Kidney epithelial cell (primary cell): ENCODE measurements at regions not wholly inside any gene's neighbourhood (a gene's known extent, or its start where the extent isn't known, plus 50 kb on each side); places are given as distances from the start of the nearest gene placed in this dataset.

ENCODE experiments used
- DNase-seq: peaks from one replicate; pipeline ENCODE4 v3.0.0-alpha.2; 2010; ENCODE audit warnings: low read depth
- H3K27me3 ChIP-seq: 2 replicates; pipeline ENCODE4 v1.6.0; 2011; ENCODE audit warnings: low read length; ENCODE audit not compliant: control insufficient read depth, insufficient read depth
- H3K36me3 ChIP-seq: 2 replicates; pipeline ENCODE4 v1.5.1; 2011; ENCODE audit warnings: low read length; ENCODE audit not compliant: control insufficient read depth, insufficient read depth
- H3K4me3 ChIP-seq: 2 replicates; pipeline ENCODE4 v1.5.1; 2011; ENCODE audit warnings: low read depth, mild to moderate bottlenecking, control low read depth, low read length
- TF ChIP-seq, protein P1 (sequence below): IDR thresholded peaks from 2 replicates; pipeline ENCODE4 v1.5.1; 2011; ENCODE audit warnings: mild to moderate bottlenecking, moderate library complexity, low read length, control low read depth, inconsistent platforms; ENCODE audit not compliant: insufficient read depth, poor library complexity, severe bottlenecking

DNA sequence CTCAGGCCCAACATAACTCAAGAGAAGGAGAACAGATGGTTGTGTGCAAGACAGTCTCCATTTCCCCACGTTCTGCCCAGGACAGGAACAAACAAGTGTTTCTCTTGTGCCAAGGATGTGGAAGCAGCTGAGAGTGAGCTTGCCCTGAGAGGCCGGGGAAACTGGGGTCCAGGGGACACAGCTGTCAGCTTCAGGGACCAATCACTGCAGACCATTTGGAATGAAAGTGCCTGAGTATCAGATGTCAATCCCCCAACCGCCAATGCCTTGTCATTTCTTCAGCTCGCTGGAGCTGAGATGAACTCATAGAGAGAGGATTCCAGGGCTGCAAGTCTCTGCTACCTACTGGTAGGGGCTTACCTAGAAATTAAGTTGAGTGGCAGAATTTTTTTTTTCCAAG lies 71.9 kb upstream of the METAP2 start:
- Histone ChIP-seq H3K4me3 (no peak overlapping the region), H3K36me3 (no peaks in the 10 kb centered on the region), H3K27me3 (no peaks in the 10 kb centered on the region)
- TF ChIP-seq, protein P1, sequence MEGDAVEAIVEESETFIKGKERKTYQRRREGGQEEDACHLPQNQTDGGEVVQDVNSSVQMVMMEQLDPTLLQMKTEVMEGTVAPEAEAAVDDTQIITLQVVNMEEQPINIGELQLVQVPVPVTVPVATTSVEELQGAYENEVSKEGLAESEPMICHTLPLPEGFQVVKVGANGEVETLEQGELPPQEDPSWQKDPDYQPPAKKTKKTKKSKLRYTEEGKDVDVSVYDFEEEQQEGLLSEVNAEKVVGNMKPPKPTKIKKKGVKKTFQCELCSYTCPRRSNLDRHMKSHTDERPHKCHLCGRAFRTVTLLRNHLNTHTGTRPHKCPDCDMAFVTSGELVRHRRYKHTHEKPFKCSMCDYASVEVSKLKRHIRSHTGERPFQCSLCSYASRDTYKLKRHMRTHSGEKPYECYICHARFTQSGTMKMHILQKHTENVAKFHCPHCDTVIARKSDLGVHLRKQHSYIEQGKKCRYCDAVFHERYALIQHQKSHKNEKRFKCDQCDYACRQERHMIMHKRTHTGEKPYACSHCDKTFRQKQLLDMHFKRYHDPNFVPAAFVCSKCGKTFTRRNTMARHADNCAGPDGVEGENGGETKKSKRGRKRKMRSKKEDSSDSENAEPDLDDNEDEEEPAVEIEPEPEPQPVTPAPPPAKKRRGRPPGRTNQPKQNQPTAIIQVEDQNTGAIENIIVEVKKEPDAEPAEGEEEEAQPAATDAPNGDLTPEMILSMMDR: no peak
- no peak for DNase-seq

DNA sequence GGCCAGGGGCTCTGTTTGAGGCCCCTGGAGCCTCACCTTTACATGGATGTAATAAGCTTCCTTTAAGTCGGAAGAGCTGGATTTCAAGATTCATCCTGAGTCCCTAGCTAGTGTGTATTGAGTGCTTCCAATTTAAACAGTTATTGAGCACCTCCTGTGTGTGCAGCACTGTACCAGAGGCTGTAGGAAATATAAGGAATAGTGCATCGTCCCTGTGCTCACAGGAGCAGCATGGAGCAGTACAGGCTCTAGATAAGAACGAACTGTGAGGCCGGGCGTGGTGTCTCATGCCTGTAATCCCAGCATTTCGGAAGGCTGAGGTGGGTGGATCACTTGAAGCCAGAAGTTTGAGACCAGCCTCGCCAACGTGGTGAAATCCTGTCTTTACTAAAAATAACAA lies 65.8 kb upstream of the METAP2 start:
- H3K36me3 ChIP-seq: no peaks in the 10 kb centered on the region
- H3K4me3 ChIP-seq: no peak overlapping the region
- no peak for DNase-seq
- TF ChIP-seq, protein P1: no peak
- H3K27me3 ChIP-seq: no peaks in the 10 kb centered on the region

DNA sequence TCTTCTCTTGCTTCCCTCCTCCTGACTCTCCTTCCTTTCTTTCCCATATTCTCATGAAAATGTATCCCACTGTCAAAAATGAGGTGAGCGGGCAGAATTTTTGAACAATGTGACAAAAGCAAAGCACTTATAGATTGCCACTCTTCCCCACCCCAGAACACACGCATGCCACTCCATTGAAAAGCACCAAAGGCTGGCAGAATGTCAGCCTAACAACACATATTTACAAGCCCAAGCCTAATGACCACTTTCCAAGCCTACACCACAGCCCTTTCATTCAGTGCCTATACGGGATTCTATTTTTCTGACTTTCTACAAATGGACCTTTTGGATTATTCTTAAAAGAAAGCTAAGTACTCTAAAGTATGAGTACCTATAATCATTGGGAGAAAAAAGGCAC lies 62.9 kb upstream of the METAP2 start:
- Histone ChIP-seq H3K36me3 (no peaks in the 10 kb centered on the region), H3K27me3 (no peaks in the 10 kb centered on the region), H3K4me3 (no peak overlapping the region)
- TF ChIP-seq, protein P1: no peak
- no peak for DNase-seq

DNA sequence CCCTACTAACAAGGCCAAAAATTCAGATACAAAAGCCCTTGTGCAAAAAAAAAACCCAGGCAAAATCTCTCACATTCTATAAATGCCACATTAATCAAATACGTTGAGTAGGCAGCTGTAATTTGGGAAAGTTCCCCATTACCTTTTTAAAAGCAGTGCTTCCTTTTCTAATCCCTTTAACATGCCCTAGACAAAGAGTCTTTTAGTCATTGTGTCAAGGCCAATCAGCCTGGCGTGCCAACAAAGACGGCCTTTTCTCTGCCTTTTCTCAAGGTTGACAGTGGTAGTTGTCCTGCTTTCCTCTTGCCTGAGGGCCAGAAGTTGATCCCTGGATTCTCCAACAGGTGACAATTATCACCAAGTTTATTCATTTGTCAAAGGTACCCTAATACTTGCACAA lies 62.5 kb upstream of the METAP2 start:
- Histone ChIP-seq H3K27me3 (no peaks in the 10 kb centered on the region), H3K4me3 (no peak overlapping the region), H3K36me3 (no peaks in the 10 kb centered on the region)
- DNase-seq: no peak
- TF ChIP-seq, protein P1: no peak

DNA sequence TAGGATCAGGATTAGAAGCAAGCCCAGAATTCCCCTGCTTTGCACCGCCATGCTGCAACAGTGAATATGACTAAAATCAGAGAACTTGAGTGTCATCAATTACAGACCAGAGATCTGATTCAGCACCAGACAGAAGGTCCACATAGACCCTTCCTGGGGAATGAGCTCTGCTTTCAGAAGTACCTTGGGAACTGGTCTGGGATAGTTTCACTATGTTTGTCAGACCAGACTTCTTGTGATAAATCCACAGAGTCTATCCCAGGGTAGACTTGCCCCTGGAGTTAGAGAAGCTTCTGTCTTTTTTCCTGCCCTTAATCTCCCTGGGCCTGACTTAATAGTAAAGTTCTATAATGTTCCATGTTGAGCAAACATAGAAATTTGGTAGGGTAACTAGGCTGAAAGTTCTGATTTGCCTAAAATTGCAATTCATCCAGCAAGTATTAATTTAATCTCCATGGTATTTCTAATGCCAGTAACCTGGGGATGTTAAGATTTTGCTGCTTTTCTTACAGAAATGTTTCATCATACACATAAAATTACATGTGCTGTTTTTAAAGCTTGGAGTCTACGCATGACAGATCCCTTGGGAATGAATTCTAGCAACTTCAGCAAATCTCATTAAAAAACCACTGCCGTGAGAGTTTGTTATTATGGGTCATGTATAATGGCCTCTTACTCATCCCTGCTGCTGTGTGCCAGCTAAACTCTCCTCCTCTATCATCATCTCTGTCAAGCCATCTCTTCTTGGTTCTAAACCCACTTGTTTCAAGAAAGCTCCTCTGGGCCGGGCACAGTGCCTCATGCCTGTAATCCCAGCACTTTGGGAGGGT lies 61.3 kb upstream of the METAP2 start:
- peak; percentile 64 for DNase-seq
- no peak overlapping the region for H3K4me3 ChIP-seq
- TF ChIP-seq, protein P1: no peak
- no peaks in the 10 kb centered on the region for H3K36me3 ChIP-seq
- H3K27me3 ChIP-seq: no peaks in the 10 kb centered on the region

DNA sequence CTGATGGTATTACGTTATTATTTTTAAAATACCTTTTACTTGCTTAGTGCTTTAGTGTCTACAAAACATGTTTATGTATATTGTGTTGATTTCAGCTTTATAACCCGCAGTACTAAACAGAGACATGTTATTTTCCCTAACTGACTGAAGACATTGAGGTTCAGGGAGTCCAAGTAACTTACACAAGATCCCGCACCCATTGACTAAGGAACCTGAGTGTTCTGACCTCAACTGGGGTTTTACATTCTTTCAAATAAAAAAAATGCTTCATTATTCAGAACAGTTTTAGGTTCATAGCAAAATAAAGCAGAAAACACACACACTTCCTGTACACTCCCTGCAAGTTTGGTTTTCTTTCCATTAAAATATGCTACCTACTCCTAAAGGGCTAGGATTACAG lies 60.4 kb upstream of the METAP2 start:
- no peaks in the 10 kb centered on the region for H3K36me3 ChIP-seq
- no peak overlapping the region for H3K4me3 ChIP-seq
- H3K27me3 ChIP-seq: no peaks in the 10 kb centered on the region
- DNase-seq: no peak
- TF ChIP-seq, protein P1: no peak
